Uterus (tissue), 3 donors: ENCODE measurements at regions not wholly inside any gene's neighbourhood (a gene's known extent, or its start where the extent isn't known, plus 50 kb on each side); places are given as distances from the start of the nearest gene placed in this dataset.

ENCODE experiments used
- DNase-seq, 2 donors: peaks; one replicate each; pipeline ENCODE4 v3.0.0-alpha.2; 2019 to 2020
- H3K27ac ChIP-seq, 2 donors: fragments of 200-600 bp; sonication (generic); 1 replicate in 1 of 2; 2 replicates in 1 of 2; pipeline ENCODE4 v1.5.1; 2016 to 2018
- H3K27me3 ChIP-seq, 2 donors: fragments of 200-600 bp; sonication (generic); one replicate each; pipeline ENCODE4 v1.5.1; 2018 to 2019; ENCODE audit warnings: control low read depth in 1 of 2
- H3K36me3 ChIP-seq, 2 donors: fragments of 200-600 bp; sonication (generic); one replicate each; pipeline ENCODE4 v1.5.1; 2019; ENCODE audit warnings: control low read depth in 1 of 2
- H3K4me1 ChIP-seq, 2 donors: fragments of 200-600 bp; sonication (generic); one replicate each; pipeline ENCODE4 v1.5.1; 2018 to 2019; ENCODE audit warnings: control low read depth in 1 of 2
- H3K4me3 ChIP-seq, 2 donors: fragments of 200-600 bp; sonication (generic); 1 replicate in 1 of 2; 2 replicates in 1 of 2; pipeline ENCODE4 v1.5.1; 2018 to 2019; ENCODE audit warnings: mild to moderate bottlenecking in 1 of 2
- H3K9me3 ChIP-seq, 2 donors: fragments of 200-600 bp; sonication (generic); one replicate each; pipeline ENCODE4 v1.5.1; 2019; ENCODE audit warnings: control low read depth in 1 of 2
- CTCF ChIP-seq, 4 experiments: fragments of 200-600 bp in 2 of 4; fragments of 450-650 bp in 2 of 4; sonication (generic) in 2 of 4; IDR thresholded peaks; one replicate each; pipeline ENCODE4 v1.5.1; 2016 to 2019; ENCODE audit warnings: antibody characterized with exemption in 4 of 4, mild to moderate bottlenecking in 2 of 4, moderate library complexity in 1 of 4
- POLR2A ChIP-seq, 2 donors: fragments of 450-650 bp; IDR thresholded peaks; one replicate each; pipeline ENCODE4 v1.6.1; 2016; ENCODE audit warnings: antibody characterized with exemption in 2 of 2, mild to moderate bottlenecking in 1 of 2, moderate library complexity in 1 of 2
- intact Hi-C: fragments of 100-400 bp; cut with DNase I; formaldehyde crosslinking; loops from one replicate; pipeline ENCODE4 v1.15.1; 2023; ENCODE audit warnings: low total_unique reads
- donor health status: DM: yes; HTN: yes; CAD: no.

GRCh38 chr14:42078345-42078744 is 471.7 kb downstream of the LRFN5 start:
- intact Hi-C loops = no loop called here
- TF ChIP-seq POLR2A (IDR thresholded peaks at IDR 0.05) = no peak
- no peak for TF ChIP-seq CTCF (IDR thresholded peaks at IDR 0.05)

GRCh38 chr14:42070031-42070430 is 463.4 kb downstream of the LRFN5 start:
- Histone ChIP-seq H3K27ac (no peak overlapping the region), H3K4me1 (no peaks in the 10 kb centered on the region), H3K36me3 (no peaks in the 10 kb centered on the region), H3K27me3 (no peaks in the 10 kb centered on the region), H3K9me3 (no peaks in the 10 kb centered on the region), H3K4me3 (no peak overlapping the region)
- no peak for TF ChIP-seq POLR2A (IDR thresholded peaks at IDR 0.05)
- no peak for TF ChIP-seq CTCF (IDR thresholded peaks at IDR 0.05)
- intact Hi-C loops = no loop called here
- no peak for DNase-seq

More at GRCh38 chr14:42078345-42078744, 471.7 kb downstream of the LRFN5 start:
- DNase-seq = no peak
- H3K27me3 ChIP-seq = no peaks in the 10 kb centered on the region
- no peaks in the 10 kb centered on the region for H3K4me1 ChIP-seq
- no peak overlapping the region for H3K27ac ChIP-seq
- H3K4me3 ChIP-seq = no peak overlapping the region
- H3K36me3 ChIP-seq = no peaks in the 10 kb centered on the region
- no peaks in the 10 kb centered on the region for H3K9me3 ChIP-seq

- no peaks in the 10 kb centered on the region for H3K9me3 ChIP-seq
- no peaks in the 10 kb centered on the region for H3K36me3 ChIP-seq
- intact Hi-C loops = no loop called here
- H3K27me3 ChIP-seq = no peaks in the 10 kb centered on the region
- no peak overlapping the region for H3K4me3 ChIP-seq
- no peak for TF ChIP-seq CTCF (IDR thresholded peaks at IDR 0.05)
- no peak for TF ChIP-seq POLR2A (IDR thresholded peaks at IDR 0.05)
- H3K27ac ChIP-seq = no peak overlapping the region
- no peaks in the 10 kb centered on the region for H3K4me1 ChIP-seq
- no peak for DNase-seq
Observed at GRCh38 chr14:42057111-42057510, 450.4 kb downstream of the LRFN5 start.

GRCh38 chr14:42047421-42048055 is 440.9 kb downstream of the LRFN5 start:
- Histone ChIP-seq H3K4me3 (no peak overlapping the region), H3K36me3 (no peaks in the 10 kb centered on the region), H3K4me1 (no peaks in the 10 kb centered on the region), H3K27me3 (no peaks in the 10 kb centered on the region), H3K27ac (no peak overlapping the region), H3K9me3 (no peaks in the 10 kb centered on the region)
- intact Hi-C loops = no loop called here
- no peak for DNase-seq
- no peak for TF ChIP-seq POLR2A (IDR thresholded peaks at IDR 0.05)
- TF ChIP-seq CTCF (IDR thresholded peaks at IDR 0.05) = no peak

- no peak for DNase-seq
- H3K36me3 ChIP-seq = no peaks in the 10 kb centered on the region
- H3K4me3 ChIP-seq = no peak overlapping the region
- intact Hi-C loops = no loop called here
- H3K27me3 ChIP-seq = no peaks in the 10 kb centered on the region
- TF ChIP-seq CTCF (IDR thresholded peaks at IDR 0.05) = no peak
- H3K9me3 ChIP-seq = no peaks in the 10 kb centered on the region
- H3K4me1 ChIP-seq = no peaks in the 10 kb centered on the region
- H3K27ac ChIP-seq = no peak overlapping the region
Observed at GRCh38 chr14:42045383-42045782, 438.7 kb downstream of the LRFN5 start.
